ENCODE measurements at regions not wholly inside any gene's neighbourhood (a gene's known extent, or its start where the extent isn't known, plus 50 kb on each side); places are given as distances from the start of the nearest gene placed in this dataset.
"Not testable (repeated sequence)": the region's sequence is repeated elsewhere in the genome, so short reads cannot be mapped to it uniquely, and the experiment has no call there.

DNA sequence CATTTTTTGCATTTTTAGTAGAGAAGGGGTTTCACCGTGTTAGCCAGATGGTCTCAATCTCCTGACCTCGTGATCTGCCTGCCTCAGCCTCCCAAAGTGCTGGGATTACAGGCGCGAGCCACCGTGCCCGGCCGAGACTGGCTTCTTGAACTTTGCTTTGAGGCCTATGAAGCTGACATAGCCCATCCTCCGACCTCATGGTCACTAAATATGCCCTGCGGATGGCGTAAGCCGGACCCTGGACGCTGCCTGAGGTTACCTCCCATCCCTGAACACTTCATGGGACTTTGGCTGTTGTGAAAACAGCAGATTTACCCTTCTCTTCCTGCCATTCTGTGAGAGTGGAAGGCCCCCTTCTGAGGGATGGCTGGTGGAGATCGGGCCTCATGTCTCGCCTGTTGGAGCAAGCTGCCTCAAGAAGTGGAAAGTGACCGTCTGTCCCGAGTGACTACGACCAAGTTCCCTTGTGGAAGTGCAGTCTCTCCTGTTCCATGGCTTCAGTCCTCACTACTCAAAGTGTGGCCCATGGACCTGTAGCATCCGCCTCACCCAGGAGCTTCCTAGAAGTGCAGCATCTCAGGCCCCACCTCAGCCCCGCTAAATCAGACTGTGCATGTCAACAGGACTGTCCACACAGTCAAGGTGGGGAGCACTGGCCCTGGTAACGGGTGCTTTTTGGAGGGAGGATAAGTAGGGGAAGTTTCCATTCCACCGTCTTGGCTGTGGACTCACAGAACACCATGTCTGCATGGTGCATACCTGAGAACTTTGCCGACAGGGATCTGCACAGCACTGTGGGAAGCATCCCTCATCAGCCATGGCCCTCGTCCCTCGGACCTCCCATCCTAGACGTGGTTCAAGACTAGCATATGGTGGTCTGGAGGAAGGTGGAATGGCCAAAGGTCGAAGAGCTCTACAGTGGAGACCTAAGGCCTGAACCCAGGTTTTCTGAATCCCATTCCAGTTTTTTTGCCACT is 210.5 kb upstream of the SHH start:
- no peak for DNase-seq

DNA sequence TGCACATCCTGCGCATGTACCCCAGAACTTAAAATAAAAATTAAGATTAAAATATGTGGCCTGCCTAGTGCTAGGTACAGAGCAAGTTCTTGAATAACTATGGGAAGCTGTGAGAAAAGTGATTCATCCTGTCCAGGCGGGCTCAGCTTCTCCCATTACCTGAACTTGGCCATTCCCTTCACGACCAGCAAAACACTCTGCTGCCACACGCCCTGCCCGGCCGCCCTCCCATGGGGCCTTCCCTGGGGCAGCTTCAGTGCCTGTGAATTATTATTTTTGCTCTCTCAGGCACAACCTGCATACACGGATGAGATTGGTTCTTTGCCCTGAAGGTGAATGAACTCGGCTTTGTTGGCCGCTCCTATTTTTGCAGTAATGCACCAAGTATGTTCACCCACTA is 209.2 kb upstream of the SHH start:
- DNase-seq = no peak

DNA sequence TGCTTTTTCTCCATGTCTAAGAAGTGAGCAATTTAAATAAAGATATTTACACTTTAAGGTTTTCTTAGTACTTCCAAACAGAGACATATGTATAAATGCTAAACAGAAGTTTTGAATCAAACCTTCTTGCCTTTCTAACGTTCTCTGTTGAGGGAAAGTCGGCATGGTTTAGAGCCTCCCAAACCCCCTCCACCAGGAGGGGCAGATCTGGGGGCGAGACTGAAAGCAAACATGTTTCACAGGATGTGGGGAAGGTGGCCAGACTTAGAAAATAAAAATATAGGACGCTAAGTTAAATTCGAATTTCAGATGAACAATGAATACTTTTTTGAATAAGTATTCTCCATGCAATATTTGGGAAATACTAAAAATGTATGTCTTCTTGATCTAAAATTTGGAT is 208.3 kb upstream of the SHH start:
- no peak for DNase-seq

DNA sequence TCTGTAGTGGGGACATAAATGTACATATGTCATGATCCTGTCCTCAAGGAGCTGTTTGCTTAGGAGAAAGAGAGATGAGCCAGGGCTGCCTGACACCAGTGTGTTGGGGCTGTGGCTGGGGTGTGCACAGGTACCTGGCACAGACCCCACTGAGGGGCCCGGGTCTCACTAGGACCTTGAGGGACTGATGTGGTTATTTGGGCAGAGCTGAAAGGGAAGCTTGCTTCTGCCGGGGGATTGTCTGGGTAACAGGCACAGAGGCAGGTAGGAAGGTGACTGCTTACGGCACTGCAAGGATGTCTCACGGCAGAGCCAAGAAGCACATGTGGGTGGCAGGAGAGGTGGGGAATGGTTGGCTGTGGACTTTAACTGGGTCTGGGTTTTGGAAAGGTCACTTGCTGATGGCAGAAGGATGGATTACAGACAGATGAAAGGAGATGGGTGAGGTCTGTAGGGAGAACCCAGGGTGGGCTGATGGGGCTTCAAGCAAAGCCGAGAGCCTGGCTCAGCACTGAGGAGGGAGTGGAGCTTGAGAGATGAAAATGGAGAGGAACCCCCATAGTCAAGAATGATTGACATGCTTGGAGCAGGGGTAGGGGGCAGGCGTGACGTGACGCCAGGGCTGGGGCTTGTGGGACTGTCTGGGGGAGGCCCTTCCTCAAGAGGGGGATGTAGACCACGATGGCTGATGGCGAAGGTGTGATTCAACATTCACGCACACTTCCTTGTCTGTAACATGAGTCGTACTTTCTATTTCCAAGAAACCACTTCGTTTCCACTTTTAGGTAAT is 207.7 kb upstream of the SHH start:
- no peak for DNase-seq

DNA sequence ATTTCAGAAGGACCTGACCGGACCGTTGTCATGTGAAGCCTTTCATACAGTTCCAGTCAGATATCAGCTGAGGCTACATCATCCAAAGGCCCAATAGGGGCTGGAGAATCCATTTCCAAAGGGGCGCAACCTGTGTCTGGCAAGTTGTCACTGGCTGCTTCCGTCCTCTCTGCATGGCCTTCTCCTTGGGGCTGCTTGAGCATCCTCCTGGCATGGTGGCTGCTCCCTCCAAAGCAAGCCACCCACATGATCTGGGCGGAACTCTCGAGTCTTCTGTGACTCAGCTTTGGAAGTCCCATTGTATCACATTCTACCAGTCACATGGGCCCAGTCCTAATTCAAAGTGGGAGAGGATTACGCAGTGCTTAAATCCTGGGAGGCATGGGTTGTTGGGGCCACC is 207.0 kb upstream of the SHH start:
- no peak for DNase-seq

DNA sequence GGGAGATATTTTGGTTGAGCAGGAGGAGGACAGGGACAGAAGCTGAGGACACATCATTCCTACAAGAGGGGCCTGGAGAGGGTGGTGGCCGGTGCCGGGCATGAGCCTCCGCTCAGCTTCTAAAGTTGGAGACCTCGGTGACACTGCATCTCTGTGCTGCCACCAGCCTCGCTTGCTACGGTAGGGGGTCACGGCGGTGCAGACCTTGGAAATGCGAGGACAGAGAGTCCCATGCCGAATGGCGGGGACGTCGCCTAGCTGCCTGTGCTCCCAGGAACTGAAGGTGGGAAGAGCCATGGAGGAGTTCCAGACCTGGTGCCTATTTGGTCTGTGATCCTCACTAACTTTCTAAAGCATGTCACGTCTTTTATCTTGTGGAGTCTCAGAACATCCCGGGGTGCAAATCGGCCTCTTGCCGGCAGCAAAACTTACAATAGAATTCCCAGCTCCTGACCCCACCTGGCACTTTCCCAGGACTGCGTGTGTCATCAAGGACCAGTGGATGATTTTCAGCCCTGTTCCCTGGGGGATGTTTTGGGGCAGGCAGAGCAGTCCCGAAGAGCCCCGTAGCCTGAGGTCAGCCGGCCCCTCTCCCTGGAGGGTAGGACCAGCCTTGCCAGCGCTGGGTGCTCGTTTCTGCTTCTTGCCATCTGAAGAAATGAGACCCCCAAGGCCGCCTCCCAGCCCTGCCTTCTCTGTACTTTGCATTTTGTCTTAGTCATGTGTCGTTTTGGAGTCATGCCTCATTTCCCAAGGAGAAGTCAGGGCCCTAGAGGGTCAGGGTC is 205.8 kb upstream of the SHH start:
- DNase-seq = no peak

DNA sequence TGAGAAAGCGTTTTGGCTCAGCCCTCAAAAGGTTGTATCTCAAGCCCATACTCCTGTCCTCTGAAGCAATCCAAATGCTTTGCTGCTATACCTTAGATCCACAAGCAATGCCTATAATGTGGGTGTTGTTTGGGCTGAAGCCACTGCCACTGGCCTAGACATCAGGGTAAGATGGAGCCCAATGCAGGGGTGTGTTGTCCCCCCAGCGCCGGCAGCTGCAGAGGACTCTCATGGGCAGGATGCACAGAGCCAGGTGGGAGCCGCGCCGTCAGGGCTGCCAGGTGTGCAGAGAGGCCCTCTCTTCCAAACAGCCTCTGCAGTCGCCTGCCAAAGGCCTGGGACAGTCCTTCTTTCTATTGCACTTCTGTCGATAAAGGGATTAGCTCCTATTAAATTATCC is 205.2 kb upstream of the SHH start:
- no peak for DNase-seq

DNA sequence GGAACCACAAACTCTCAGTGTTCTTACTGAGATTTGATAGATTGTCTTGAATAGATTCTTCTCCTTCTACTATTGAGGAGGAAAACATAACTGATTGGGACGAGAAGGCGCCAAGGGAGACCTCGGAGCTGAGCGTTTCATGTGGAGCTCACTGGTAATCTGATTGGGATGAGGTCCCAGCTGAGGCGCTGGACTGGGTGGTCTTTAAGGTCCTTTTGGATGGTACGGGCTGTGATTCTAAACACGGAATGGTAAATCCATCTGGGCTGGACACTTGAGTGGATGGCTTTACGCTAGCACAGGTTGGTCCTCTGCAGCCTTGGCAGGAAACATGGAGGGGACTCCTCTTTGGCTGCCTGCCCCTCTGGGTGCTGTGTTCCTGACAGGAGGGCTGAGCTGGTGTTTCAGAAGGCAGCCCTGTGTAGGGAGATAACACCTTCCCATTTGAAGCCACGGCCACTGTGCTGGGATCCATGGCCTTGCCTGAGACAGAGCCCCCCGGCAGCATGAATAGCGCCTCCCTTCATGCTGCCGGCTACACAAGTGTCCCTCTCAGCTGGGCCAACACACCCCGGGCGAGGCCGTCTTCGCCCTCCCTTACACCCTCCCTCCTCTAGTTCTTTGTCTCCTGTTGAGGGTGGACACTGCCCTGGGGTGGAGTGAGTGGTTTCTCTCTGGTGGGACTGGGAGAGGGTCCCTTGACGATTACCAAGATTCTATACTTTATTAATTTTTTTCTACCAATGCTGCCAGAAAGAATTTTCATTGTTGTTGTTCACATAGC is 203.2 kb upstream of the SHH start:
- DNase-seq = no peak

DNA sequence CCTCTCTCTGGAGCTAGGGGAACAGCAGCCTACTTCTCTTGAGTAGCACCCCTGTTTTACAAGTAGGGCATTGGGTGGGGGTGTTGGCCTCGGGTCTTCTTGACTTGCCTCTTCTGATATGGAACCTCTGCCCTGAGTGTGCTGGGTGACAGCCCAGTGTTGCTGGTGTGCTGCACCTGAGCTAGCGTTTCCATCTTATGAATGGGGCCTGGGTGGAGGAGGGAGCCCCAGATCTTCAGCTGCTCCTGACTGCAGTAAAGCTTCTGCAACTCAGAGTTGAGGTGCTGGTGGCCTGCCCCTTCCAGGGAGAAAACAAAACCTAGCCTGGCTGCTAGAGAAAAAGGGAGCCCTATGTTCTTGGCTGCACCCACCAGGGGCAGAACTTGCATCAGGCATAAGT is 202.5 kb upstream of the SHH start:
- DNase-seq = no peak

DNA sequence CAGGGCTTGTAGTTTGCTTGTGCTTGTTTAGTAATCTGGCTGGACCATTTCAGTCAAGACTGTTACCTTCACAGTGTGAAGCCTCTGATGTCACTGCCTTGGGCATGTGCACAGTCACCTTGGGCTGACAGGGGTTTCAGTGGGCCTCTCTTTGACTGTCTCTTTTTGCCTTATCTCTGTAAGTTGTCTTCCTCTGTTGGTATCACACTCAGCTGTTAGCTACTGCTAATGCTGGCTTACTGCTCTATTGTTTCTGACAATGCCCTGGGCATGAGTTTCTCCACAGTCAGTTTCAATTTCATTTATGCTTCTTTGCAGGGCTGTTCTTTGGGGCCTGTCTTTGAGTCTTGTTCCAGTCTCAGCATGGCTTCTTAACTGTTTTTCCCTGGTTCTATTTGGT is 201.9 kb upstream of the SHH start:
- no peak for DNase-seq

DNA sequence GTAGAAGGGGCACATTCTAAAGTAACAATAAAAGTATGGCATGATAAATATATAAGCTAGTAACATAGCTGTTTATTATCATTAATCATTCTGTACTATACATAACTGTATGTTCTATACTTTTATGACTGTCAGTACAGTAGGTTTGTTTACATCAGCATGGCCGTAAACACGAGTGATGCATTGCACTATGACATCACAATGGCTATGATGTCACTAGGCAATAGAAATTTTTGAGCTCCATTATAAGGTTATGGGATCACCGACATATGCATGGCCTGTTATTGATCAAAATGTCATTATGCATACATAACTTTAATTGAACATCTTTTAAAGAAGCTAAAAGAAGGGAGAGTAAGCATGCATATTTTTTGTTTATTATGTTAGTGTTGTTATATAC is 200.1 kb upstream of the SHH start:
- no peak for DNase-seq

DNA sequence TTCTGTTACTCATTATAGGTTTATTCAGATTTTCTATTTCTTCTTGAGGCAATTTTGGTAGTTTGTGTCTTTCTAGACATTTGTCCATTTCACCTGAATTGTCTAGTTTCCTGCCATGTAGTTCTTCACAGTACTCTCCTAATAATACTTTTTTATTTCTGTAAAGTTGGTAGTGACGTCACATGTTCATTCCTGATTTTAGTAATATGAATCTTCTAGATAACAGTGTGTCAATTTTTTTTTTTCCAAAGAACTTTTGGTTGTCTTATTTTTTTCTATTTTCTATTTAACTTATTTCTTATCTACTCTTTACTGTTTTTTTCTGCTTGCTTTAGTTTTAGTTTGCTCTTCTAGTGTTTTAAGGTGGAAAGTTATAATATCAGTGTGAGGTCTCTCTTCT is 197.3 kb upstream of the SHH start:
- no peak for DNase-seq

DNA sequence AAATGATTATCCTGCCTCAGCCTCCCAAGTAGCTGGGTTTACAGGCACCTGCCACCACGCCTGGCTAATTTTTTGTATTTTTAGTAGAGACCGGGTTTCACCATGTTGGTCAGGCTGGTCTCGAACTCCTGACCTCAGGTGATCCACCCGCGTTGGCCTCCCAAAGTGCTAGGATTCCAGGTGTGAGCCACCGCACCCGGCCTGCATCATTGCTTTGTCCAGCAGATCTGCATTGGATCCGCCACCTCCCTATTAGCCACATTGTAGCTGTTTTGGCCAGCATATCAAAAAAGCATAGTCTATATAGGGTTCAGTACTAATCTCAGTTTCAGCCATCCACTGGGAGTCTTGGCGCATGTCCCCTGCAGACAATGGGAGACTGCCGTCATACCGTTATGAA is 194.6 kb upstream of the SHH start:
- DNase-seq = not testable (repeated sequence)

DNA sequence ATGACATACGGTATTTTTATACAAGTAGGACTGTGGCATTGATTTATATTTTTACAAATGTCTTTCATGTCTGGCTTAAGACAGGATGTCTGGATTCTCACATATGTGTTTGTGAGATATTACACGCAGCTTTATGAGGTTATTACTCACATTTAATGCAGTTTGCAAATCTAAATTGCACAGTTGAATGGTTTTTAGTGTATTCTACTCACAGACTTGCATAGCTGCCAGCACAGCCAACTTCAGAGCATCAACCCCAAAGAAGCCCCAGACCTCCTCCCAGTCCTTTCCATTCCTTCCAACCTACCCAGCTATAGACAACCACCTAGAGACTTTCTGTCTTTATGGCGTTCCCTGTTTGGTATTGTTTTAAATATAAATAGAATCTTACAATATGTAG is 193.8 kb upstream of the SHH start:
- DNase-seq = no peak

DNA sequence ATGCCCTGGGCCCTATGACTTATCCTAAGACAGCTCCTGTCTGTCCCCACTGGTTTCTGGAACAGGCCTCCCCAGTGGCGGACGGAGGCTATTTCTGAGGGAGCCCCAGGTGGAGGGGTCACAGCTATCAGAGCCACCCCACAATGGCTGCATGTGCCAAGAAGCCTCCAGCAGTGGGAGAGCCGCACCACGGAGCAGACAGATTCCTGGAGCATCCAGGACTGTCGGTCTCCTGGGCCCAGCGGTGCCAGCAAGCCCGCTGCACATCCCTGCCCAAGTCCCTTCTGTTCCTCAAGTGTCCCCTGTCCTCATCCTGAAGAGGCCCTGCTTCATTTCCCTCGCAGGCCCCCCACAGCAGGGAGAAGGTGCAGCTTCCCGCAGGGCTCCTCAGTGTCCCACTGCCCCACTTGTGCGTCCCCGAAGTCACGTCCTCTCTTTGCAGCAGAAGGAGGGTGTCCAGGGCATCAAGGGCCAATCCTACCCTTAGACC is 193.0 kb upstream of the SHH start:
- DNase-seq = no peak

DNA sequence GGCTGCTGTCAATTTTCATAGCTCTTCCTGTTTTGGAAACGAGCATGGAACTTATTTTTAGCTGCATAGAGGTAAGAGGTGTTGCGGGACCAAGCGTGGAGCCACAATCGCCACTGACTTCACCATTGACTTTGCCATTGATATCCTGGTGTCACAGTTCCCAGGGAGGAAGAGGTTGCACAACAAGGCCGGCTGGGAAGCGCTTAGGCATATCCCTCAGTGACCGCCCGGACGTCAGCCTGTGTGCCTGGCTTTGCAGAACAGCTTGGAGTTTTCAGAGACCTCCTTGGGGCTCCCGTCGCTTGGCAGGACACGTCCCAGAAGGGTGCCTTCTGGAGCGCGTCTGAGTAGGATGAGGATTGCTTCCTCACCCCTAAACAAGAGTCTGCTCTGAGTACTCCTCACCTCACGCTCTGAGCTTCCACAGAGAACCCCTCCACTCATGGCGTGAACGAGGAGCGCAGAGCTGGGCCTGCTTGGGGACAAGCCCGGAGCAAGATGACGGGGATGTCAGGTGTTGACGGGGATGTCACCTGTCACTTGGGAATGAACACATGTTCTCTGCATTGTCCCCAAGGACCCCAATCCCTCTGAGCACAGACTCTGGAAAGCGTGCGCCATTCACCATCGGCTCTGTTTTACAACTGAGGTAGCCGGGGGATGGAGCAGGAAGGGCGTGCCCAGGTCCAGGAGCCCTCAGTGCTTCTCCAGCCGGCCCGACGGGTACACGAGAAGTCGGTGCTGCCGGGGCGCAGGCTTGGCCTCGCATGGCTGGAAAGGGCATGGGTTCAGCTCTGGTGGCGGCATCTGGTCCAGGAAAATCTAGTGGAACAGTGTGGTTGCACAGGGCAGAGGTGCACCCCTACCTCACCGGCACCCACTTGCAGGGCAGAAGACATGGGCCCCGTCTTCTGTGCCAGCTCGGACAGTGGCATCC is 192.3 kb upstream of the SHH start:
- no peak for DNase-seq

DNA sequence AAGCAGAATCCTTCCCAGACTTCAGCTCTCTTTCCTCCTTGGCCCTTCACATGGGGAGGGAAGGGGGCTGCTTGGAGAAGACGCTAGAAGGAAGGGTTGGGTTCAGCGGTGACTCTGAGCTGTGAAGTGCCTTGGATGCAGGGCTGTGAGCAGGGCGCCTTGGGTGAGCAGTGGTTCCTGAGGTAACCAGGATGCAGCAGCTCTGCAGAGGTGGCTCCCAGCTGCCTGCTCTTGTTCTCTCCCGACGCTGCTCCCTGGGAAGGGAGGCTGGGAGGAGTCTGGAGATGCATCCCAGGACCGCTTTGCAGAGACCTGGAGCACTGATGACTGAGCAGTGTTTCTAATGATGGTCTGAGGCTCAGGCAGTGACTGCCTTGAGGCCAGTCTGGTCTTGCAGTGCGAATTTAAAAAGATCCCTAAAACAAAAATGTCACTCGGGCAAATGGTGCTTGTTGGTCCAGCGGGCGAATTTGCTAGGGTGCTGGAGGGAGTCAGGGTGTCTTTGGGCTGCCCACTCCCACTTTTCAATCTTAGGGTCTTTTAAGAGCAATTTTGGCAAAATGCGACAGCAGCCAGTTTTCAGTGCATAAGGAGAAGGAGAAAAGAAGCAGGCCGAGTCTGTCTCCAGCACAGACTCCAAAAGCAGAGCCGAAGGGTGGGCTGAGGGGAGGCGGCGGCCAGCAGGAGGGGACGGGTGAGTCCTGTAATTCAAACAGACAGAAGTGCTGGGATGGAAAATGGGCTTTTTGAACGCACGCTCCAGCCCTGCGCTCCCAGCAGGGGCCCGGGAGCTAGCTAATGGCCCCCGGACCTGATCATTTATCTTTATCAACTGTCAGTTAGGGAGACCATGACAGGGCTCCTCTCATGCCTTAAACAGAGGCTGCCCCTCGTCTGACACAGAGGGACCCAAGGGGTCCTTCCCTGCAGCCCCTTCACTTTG is 191.2 kb upstream of the SHH start:
- no peak for DNase-seq

DNA sequence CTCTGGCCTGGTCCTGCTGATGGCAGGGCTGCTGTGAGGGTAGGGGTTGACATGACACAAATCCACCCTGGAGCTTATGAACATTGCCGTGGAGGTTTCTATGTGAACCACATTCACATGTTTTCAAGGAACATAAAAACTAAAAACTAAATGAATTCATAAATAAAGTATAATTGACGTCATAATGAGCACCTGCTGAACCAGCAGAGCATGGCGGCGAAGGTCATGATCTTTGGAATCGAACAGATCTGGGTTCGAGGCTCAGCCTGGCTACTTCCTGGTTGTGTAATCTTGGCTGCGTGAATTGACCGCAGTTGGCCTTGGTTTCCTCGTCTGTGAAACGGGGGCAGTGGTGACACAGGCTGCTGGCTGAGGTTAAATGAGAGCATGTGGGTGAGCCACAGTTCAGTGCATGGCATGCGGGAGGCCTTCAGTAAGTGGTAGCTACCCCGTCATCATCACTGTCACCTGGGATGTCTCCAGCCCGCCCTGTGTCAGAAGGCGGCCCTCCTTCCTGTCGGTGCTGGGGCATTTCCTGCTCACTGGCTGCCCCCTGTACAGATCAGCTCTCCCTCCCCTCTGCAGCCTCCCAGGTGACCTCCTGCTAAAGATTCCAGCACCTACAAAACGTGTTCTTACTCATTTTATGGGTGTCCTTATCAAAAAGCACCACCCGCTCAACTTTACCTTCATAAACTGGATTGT is 190.3 kb upstream of the SHH start:
- DNase-seq = no peak
